ENCODE measurements at regions not wholly inside any gene's neighbourhood (a gene's known extent, or its start where the extent isn't known, plus 50 kb on each side); places are given as distances from the start of the nearest gene placed in this dataset.

- Histone ChIP-seq H3K4me1 (ENCODE audit: control insufficient read depth in 4 of 4, insufficient read depth in 4 of 4, low read length in 3 of 4) (no peaks in the 10 kb centered on the region), H3K27me3 (ENCODE audit: control insufficient read depth in 4 of 4, insufficient read depth in 4 of 4, low read length in 3 of 4) (no peaks in the 10 kb centered on the region), H3K9ac (ENCODE audit: low read depth in 1 of 2, low read length in 2 of 2) (no peak overlapping the region), H3K27ac (ENCODE audit: low read depth in 1 of 2, low read length in 2 of 2) (no peak overlapping the region), H3K36me3 (ENCODE audit: control insufficient read depth in 4 of 4, insufficient read depth in 3 of 4, low read depth in 1 of 4, low read length in 3 of 4) (no peaks in the 10 kb centered on the region), H3K4me3 (ENCODE audit: low read depth in 1 of 3, low read length in 3 of 3) (no peak overlapping the region), H3K9me3 (ENCODE audit: control insufficient read depth in 4 of 4, low read length in 3 of 4) (no peaks in the 10 kb centered on the region)
- 74% methylated on average over 6 of the region's 6 CpGs for WGBS
- no peak for TF ChIP-seq GABPA (IDR thresholded peaks at IDR 0.05 in 1 of 2, conservative IDR thresholded peaks at IDR 0.05 in 1 of 2)
- no peak for TF ChIP-seq MAX (IDR thresholded peaks at IDR 0.05)
- no peak for TF ChIP-seq ZBTB33 (IDR thresholded peaks at IDR 0.05)
- no peak for TF ChIP-seq FOXA2 (IDR thresholded peaks at IDR 0.05)
- TF ChIP-seq REST (IDR thresholded peaks at IDR 0.05) = no peak
- TF ChIP-seq SP1 (IDR thresholded peaks at IDR 0.05) = no peak
- TF ChIP-seq YY1 (IDR thresholded peaks at IDR 0.05) = no peak
- no peak for TF ChIP-seq HNF4G (IDR thresholded peaks at IDR 0.05)
- no peak for TF ChIP-seq RXRA (IDR thresholded peaks at IDR 0.05)
- no peak for TF ChIP-seq HNF4A (conservative IDR thresholded peaks at IDR 0.05)
- TF ChIP-seq EGR1 (IDR thresholded peaks at IDR 0.05; ENCODE audit: low read depth in 2 of 2) = no peak
- TF ChIP-seq RAD21 (IDR thresholded peaks at IDR 0.05) = no peak
- TF ChIP-seq CTCF (IDR thresholded peaks at IDR 0.05; ENCODE audit: low read depth, low read length, missing input control) = no peak
- no peak for TF ChIP-seq JUND (IDR thresholded peaks at IDR 0.05)
- no peak for TF ChIP-seq FOXA1 (IDR thresholded peaks at IDR 0.05)
- no peak for TF ChIP-seq TAF1 (conservative IDR thresholded peaks at IDR 0.05)
- no peak for DNase-seq (ENCODE audit: low spot score)
These were observed 84.6 kb downstream of the BUD13 start for GRCh38 chr11:116688202-116688540.

GRCh38 chr11:116687458-116688201, 85.2 kb downstream of the BUD13 start:
- Histone ChIP-seq H3K4me3 (ENCODE audit: low read depth in 1 of 3, low read length in 3 of 3) (no peak overlapping the region), H3K27ac (ENCODE audit: low read depth in 1 of 2, low read length in 2 of 2) (no peak overlapping the region), H3K9ac (ENCODE audit: low read depth in 1 of 2, low read length in 2 of 2) (no peak overlapping the region), H3K36me3 (ENCODE audit: control insufficient read depth in 4 of 4, insufficient read depth in 3 of 4, low read depth in 1 of 4, low read length in 3 of 4) (no peaks in the 10 kb centered on the region), H3K9me3 (ENCODE audit: control insufficient read depth in 4 of 4, low read length in 3 of 4) (no peaks in the 10 kb centered on the region), H3K4me1 (ENCODE audit: control insufficient read depth in 4 of 4, insufficient read depth in 4 of 4, low read length in 3 of 4) (no peaks in the 10 kb centered on the region), H3K27me3 (ENCODE audit: control insufficient read depth in 4 of 4, insufficient read depth in 4 of 4, low read length in 3 of 4) (no peaks in the 10 kb centered on the region)
- WGBS = 70% methylated on average over 6 of the region's 6 CpGs
- DNase-seq (ENCODE audit: low spot score) = no peak
- TF ChIP-seq ATF3 (IDR thresholded peaks at IDR 0.05) (no peak), FOXA1 (IDR thresholded peaks at IDR 0.05) (no peak), REST (IDR thresholded peaks at IDR 0.05) (no peak), RXRA (IDR thresholded peaks at IDR 0.05) (no peak), NR2F2 (IDR thresholded peaks at IDR 0.05) (no peak), HNF4A (conservative IDR thresholded peaks at IDR 0.05) (no peak), HNF4G (IDR thresholded peaks at IDR 0.05) (no peak), JUND (IDR thresholded peaks at IDR 0.05) (no peak), FOXA2 (IDR thresholded peaks at IDR 0.05) (no peak), TAF1 (conservative IDR thresholded peaks at IDR 0.05) (no peak), EGR1 (IDR thresholded peaks at IDR 0.05; ENCODE audit: low read depth in 2 of 2) (no peak)
